ENCODE measurements at regions not wholly inside any gene's neighbourhood (a gene's known extent, or its start where the extent isn't known, plus 50 kb on each side); places are given as distances from the start of the nearest gene placed in this dataset.

DNA sequence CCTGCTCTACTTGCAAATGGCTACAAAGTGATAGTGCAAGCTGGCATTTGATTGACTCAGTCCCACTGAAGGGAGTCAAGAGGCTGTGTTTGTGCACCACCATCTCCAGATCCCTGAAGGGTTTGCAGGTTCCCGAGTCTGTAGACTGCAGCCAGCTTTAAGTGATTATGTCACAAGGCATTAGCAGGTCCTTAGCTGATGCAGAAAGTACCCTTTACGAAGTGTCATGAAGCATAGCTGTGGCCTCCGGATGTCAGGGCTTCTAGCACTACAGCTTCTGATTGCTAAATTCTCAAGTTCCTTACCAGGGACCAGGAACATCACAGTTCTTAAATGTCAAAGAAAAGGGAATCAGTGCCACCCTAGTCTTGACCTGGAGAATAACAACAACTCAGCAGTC is 311.3 kb upstream of the TRPC7 start:
- WGBS = 87% methylated on average over 3 of the region's 3 CpGs
- intact Hi-C loops (cut with DNase I) = no loop called here

GRCh38 chr5:136675769-136676168 is 310.4 kb upstream of the TRPC7 start:
- no peak for TF ChIP-seq POLR2A (IDR thresholded peaks at IDR 0.05)
- TF ChIP-seq POLR2AphosphoS5 (IDR thresholded peaks at IDR 0.05) = no peak
- TF ChIP-seq, protein P1, sequence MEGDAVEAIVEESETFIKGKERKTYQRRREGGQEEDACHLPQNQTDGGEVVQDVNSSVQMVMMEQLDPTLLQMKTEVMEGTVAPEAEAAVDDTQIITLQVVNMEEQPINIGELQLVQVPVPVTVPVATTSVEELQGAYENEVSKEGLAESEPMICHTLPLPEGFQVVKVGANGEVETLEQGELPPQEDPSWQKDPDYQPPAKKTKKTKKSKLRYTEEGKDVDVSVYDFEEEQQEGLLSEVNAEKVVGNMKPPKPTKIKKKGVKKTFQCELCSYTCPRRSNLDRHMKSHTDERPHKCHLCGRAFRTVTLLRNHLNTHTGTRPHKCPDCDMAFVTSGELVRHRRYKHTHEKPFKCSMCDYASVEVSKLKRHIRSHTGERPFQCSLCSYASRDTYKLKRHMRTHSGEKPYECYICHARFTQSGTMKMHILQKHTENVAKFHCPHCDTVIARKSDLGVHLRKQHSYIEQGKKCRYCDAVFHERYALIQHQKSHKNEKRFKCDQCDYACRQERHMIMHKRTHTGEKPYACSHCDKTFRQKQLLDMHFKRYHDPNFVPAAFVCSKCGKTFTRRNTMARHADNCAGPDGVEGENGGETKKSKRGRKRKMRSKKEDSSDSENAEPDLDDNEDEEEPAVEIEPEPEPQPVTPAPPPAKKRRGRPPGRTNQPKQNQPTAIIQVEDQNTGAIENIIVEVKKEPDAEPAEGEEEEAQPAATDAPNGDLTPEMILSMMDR (IDR thresholded peaks at IDR 0.05) = no peak
- DNase-seq (ENCODE audit: low spot score) = no peak
- H3K36me3 ChIP-seq = no peaks in the 10 kb centered on the region
- H3K27ac ChIP-seq = no peak overlapping the region
- intact Hi-C loops (cut with DNase I) = no loop called here
- no peak overlapping the region for H3K4me3 ChIP-seq
- no peaks in the 10 kb centered on the region for H3K4me1 ChIP-seq (replicated peaks)
- no peaks in the 10 kb centered on the region for H3K27me3 ChIP-seq (replicated peaks; ENCODE audit: insufficient read depth)
- no peaks in the 10 kb centered on the region for H3K9me3 ChIP-seq

More for the DNA sequence above, 311.3 kb upstream of the TRPC7 start:
- no peak overlapping the region for H3K4me3 ChIP-seq
- no peaks in the 10 kb centered on the region for H3K9me3 ChIP-seq
- no peak for DNase-seq (ENCODE audit: low spot score)
- no peaks in the 10 kb centered on the region for H3K27me3 ChIP-seq (replicated peaks; ENCODE audit: insufficient read depth)
- H3K36me3 ChIP-seq = no peaks in the 10 kb centered on the region
- TF ChIP-seq POLR2A (IDR thresholded peaks at IDR 0.05) = no peak
- TF ChIP-seq, protein P1 (IDR thresholded peaks at IDR 0.05) = no peak
- TF ChIP-seq POLR2AphosphoS5 (IDR thresholded peaks at IDR 0.05) = no peak
- no peak overlapping the region for H3K27ac ChIP-seq
- no peaks in the 10 kb centered on the region for H3K4me1 ChIP-seq (replicated peaks)

DNA sequence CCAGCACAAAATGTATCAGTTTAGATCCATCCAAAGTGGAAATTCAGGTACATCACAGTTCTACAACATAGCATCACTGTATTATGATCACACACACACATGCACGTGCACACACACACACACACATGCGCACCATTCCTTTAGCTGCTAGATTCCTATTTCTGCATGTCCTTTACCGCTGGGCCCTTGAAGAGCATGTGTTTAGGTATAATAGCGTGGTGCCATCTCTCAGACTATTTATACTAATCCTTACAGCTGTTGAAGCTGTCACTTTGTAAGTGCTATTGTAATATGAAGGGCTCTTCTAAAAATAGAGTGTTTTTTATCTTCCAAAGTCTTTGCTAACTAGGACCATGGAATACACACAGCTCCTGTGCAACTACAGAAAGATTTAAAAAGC is 308.8 kb upstream of the TRPC7 start:
- intact Hi-C loops (cut with DNase I) = no loop called here

GRCh38 chr5:136667789-136668188 is 302.4 kb upstream of the TRPC7 start:
- no peak for DNase-seq (ENCODE audit: low spot score)
- Histone ChIP-seq H3K36me3 (no peaks in the 10 kb centered on the region), H3K9me3 (no peaks in the 10 kb centered on the region), H3K4me3 (no peak overlapping the region), H3K4me1 (replicated peaks) (no peaks in the 10 kb centered on the region), H3K27ac (no peak overlapping the region), H3K27me3 (replicated peaks; ENCODE audit: insufficient read depth) (no peaks in the 10 kb centered on the region)
- TF ChIP-seq, protein P1 (IDR thresholded peaks at IDR 0.05) = no peak
- no peak for TF ChIP-seq POLR2A (IDR thresholded peaks at IDR 0.05)
- TF ChIP-seq POLR2AphosphoS5 (IDR thresholded peaks at IDR 0.05) = no peak
- WGBS = 97% methylated on average over 2 of the region's 2 CpGs
- intact Hi-C loops (cut with DNase I) = no loop called here

More for the DNA sequence above, 308.8 kb upstream of the TRPC7 start:
- Histone ChIP-seq H3K36me3 (no peaks in the 10 kb centered on the region), H3K4me1 (replicated peaks) (no peaks in the 10 kb centered on the region), H3K9me3 (no peaks in the 10 kb centered on the region), H3K4me3 (no peak overlapping the region), H3K27ac (no peak overlapping the region), H3K27me3 (replicated peaks; ENCODE audit: insufficient read depth) (no peaks in the 10 kb centered on the region)
- WGBS = 79% methylated on average over 4 of the region's 4 CpGs
- no peak for DNase-seq (ENCODE audit: low spot score)
- TF ChIP-seq, protein P1 (IDR thresholded peaks at IDR 0.05) = no peak
- TF ChIP-seq POLR2A (IDR thresholded peaks at IDR 0.05) (no peak), POLR2AphosphoS5 (IDR thresholded peaks at IDR 0.05) (no peak)

GRCh38 chr5:136666970-136667620 is 301.8 kb upstream of the TRPC7 start:
- WGBS = 59% methylated on average over 8 of the region's 8 CpGs
- H3K27ac ChIP-seq = no peak overlapping the region
- H3K36me3 ChIP-seq = no peaks in the 10 kb centered on the region
- no peak for DNase-seq (ENCODE audit: low spot score)
- H3K27me3 ChIP-seq (replicated peaks; ENCODE audit: insufficient read depth) = no peaks in the 10 kb centered on the region
- no peaks in the 10 kb centered on the region for H3K9me3 ChIP-seq
- H3K4me3 ChIP-seq = no peak overlapping the region
- H3K4me1 ChIP-seq (replicated peaks) = no peaks in the 10 kb centered on the region
- TF ChIP-seq POLR2A (IDR thresholded peaks at IDR 0.05) = no peak
- intact Hi-C loops (cut with DNase I) = no loop called here

Measured in prostate gland (tissue), 2 donors.